WTC11 (cell line): ENCODE measurements at regions not wholly inside any gene's neighbourhood (a gene's known extent, or its start where the extent isn't known, plus 50 kb on each side); places are given as distances from the start of the nearest gene placed in this dataset.

Experiments
- ATF3 ChIP-seq: sonication (generic); formaldehyde crosslinking; conservative IDR thresholded peaks from 2 replicates; pipeline ENCODE4 v1.8.1; 2022; ENCODE audit warnings: mild to moderate bottlenecking, missing genetic modification reagents
- CTCF ChIP-seq: fragments of 200-600 bp; IDR thresholded peaks from 2 replicates; pipeline ENCODE4 v1.8.0; 2022; ENCODE audit warnings: antibody characterized with exemption
- E2F4 ChIP-seq: sonication (generic); formaldehyde crosslinking; IDR thresholded peaks from 2 replicates; pipeline ENCODE4 v1.8.1; 2022; ENCODE audit warnings: low read depth, mild to moderate bottlenecking, moderate library complexity, missing genetic modification reagents, borderline replicate concordance
- EMX1 ChIP-seq: fragments of 250-450 bp; sonication (Bioruptor Pico); IDR thresholded peaks from 2 replicates; pipeline ENCODE4 v1.8.0; 2021; ENCODE audit warnings: mild to moderate bottlenecking
- MAX ChIP-seq: sonication (generic); formaldehyde crosslinking; IDR thresholded peaks from 2 replicates; pipeline ENCODE4 v1.8.0; 2022; ENCODE audit warnings: mild to moderate bottlenecking, missing genetic modification reagents
- NR1H2 ChIP-seq: sonication (generic); formaldehyde crosslinking; IDR thresholded peaks from 2 replicates; pipeline ENCODE4 v1.9.0; 2021; ENCODE audit warnings: mild to moderate bottlenecking, moderate library complexity, missing genetic modification reagents
- NR2C2 ChIP-seq: sonication (generic); formaldehyde crosslinking; IDR thresholded peaks from 2 replicates; pipeline ENCODE4 v1.8.0; 2022; ENCODE audit warnings: mild to moderate bottlenecking, missing genetic modification reagents
- PRRX2 ChIP-seq: fragments of 250-450 bp; sonication (Bioruptor Pico); IDR thresholded peaks from 2 replicates; pipeline ENCODE4 v1.8.0; 2021; ENCODE audit warnings: mild to moderate bottlenecking

GRCh38 chr1:199851439-199852140 lies 175.9 kb upstream of the NR5A2 start:
- TF ChIP-seq ATF3 (CRISPR knock-in tag) (no peak), MAX (CRISPR knock-in tag) (no peak), PRRX2 (CRISPR knock-in tag) (no peak), E2F4 (no peak), CTCF (no peak), NR2C2 (CRISPR knock-in tag) (no peak), NR1H2 (CRISPR knock-in tag) (no peak), EMX1 (CRISPR knock-in tag) (no peak)
